Breast epithelium (tissue), 4 donors: ENCODE measurements at regions not wholly inside any gene's neighbourhood (a gene's known extent, or its start where the extent isn't known, plus 50 kb on each side); places are given as distances from the start of the nearest gene placed in this dataset.

Experiments used
- DNase-seq, 2 donors: peaks; one replicate each; pipeline ENCODE4 v3.0.0-alpha.2; 2019; ENCODE audit warnings: low spot score in 2 of 2
- H3K27ac ChIP-seq, 2 donors: fragments of 200-600 bp; sonication (generic) in 1 of 2; one replicate each; pipeline ENCODE4 v1.5.1; 2016 to 2019; ENCODE audit warnings: mild to moderate bottlenecking in 1 of 2
- H3K27me3 ChIP-seq, 2 donors: fragments of 200-600 bp; sonication (generic) in 1 of 2; one replicate each; pipeline versions ENCODE4 v1.5.1 to v1.6.0; 2017 to 2019; ENCODE audit warnings: control low read depth in 1 of 2, mild to moderate bottlenecking in 1 of 2
- H3K36me3 ChIP-seq: fragments of 200-600 bp; one replicate; pipeline ENCODE4 v1.5.1; 2019
- H3K4me1 ChIP-seq, 2 donors: fragments of 200-600 bp; sonication (generic); one replicate each; pipeline ENCODE4 v1.5.1; 2016 to 2019; ENCODE audit warnings: control low read depth in 1 of 2
- H3K4me3 ChIP-seq, 3 donors: fragments of 200-600 bp; sonication (generic); 1 replicate in 2 of 3; 2 replicates in 1 of 3; pipeline ENCODE4 v1.5.1; 2016 to 2019; ENCODE audit warnings: mild to moderate bottlenecking in 3 of 3, moderate library complexity in 2 of 3
- H3K9me3 ChIP-seq, 2 donors: fragments of 200-600 bp; sonication (generic) in 1 of 2; one replicate each; pipeline ENCODE4 v1.5.1; 2016 to 2019; ENCODE audit warnings: control low read depth in 1 of 2
- POLR2A ChIP-seq: fragments of 450-650 bp; IDR thresholded peaks from one replicate; pipeline ENCODE4 v1.6.1; 2016; ENCODE audit warnings: antibody characterized with exemption, mild to moderate bottlenecking, moderate library complexity
- POLR2AphosphoS5 ChIP-seq, 3 donors: sonication (generic); formaldehyde crosslinking; IDR thresholded peaks; one replicate each; pipeline ENCODE4 v1.6.1; 2017; ENCODE audit warnings: antibody characterized with exemption in 3 of 3
- intact Hi-C: fragments of 100-400 bp; cut with DNase I; formaldehyde crosslinking; loops from one replicate; pipeline ENCODE4 v1.15.1; 2023; ENCODE audit warnings: low total_unique reads
- TF ChIP-seq, protein P1 (sequence below), 3 donors: fragments of 450-650 bp; IDR thresholded peaks; one replicate each; pipeline ENCODE4 v1.5.1; 2016 to 2017; ENCODE audit warnings: antibody characterized with exemption in 3 of 3, mild to moderate bottlenecking in 3 of 3, moderate library complexity in 3 of 3

DNA sequence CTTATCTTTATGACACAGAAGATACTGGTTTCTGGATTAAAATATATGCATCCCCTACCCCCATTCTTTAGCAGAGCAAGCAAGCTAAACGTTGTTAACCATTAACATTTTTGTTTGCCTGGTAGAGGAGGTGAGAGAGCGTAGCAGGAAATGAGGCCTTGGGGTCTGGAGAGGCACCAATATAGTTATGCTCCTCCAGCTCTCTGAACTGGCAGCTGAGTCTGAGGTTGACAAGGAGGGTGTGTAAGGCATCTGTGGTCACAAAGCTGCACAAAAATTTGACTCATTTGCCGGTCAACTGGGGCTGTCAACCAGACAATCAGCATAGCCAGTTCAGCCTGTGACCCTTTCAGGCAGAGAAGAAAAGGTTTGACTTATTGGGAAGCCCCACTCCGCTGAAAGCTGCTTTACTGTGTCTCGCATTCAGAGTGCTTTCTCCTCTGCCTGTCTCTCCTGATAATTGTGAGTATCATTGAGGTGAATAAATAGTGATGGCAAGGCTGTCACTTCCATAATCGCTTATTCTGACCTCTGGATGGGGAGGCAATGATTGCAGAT lies 647.5 kb upstream of the SETBP1 start:
- H3K27me3 ChIP-seq, result no peaks in the 10 kb centered on the region
- intact Hi-C loops, result no loop called here
- H3K9me3 ChIP-seq, result no peaks in the 10 kb centered on the region
- no peaks in the 10 kb centered on the region for H3K36me3 ChIP-seq
- no peaks in the 10 kb centered on the region for H3K4me1 ChIP-seq
- H3K4me3 ChIP-seq, result no peak overlapping the region
- H3K27ac ChIP-seq, result no peak overlapping the region
- TF ChIP-seq POLR2AphosphoS5 (IDR thresholded peaks at IDR 0.05) (no peak), POLR2A (no peak)
- TF ChIP-seq, protein P1, sequence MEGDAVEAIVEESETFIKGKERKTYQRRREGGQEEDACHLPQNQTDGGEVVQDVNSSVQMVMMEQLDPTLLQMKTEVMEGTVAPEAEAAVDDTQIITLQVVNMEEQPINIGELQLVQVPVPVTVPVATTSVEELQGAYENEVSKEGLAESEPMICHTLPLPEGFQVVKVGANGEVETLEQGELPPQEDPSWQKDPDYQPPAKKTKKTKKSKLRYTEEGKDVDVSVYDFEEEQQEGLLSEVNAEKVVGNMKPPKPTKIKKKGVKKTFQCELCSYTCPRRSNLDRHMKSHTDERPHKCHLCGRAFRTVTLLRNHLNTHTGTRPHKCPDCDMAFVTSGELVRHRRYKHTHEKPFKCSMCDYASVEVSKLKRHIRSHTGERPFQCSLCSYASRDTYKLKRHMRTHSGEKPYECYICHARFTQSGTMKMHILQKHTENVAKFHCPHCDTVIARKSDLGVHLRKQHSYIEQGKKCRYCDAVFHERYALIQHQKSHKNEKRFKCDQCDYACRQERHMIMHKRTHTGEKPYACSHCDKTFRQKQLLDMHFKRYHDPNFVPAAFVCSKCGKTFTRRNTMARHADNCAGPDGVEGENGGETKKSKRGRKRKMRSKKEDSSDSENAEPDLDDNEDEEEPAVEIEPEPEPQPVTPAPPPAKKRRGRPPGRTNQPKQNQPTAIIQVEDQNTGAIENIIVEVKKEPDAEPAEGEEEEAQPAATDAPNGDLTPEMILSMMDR (IDR thresholded peaks at IDR 0.05), result no peak
- DNase-seq, result no peak

GRCh38 chr18:44035554-44035953 lies 645.1 kb upstream of the SETBP1 start:
- Histone ChIP-seq H3K4me3 (no peak overlapping the region), H3K4me1 (no peaks in the 10 kb centered on the region), H3K27me3 (no peaks in the 10 kb centered on the region), H3K36me3 (no peaks in the 10 kb centered on the region), H3K9me3 (no peaks in the 10 kb centered on the region), H3K27ac (no peak overlapping the region)
- TF ChIP-seq POLR2A (no peak), POLR2AphosphoS5 (IDR thresholded peaks at IDR 0.05) (no peak)
- TF ChIP-seq, protein P1 (IDR thresholded peaks at IDR 0.05), result no peak
- intact Hi-C loops, result no loop called here
- DNase-seq, result no peak

GRCh38 chr18:44036501-44036900 lies 644.2 kb upstream of the SETBP1 start:
- no peak overlapping the region for H3K27ac ChIP-seq
- no peaks in the 10 kb centered on the region for H3K9me3 ChIP-seq
- TF ChIP-seq, protein P1 (IDR thresholded peaks at IDR 0.05), result no peak
- TF ChIP-seq POLR2A (no peak), POLR2AphosphoS5 (IDR thresholded peaks at IDR 0.05) (no peak)
- no peaks in the 10 kb centered on the region for H3K27me3 ChIP-seq
- H3K36me3 ChIP-seq, result no peaks in the 10 kb centered on the region
- H3K4me3 ChIP-seq, result no peak overlapping the region
- no peaks in the 10 kb centered on the region for H3K4me1 ChIP-seq
- intact Hi-C loops, result no loop called here
- no peak for DNase-seq

- H3K27me3 ChIP-seq, result no peaks in the 10 kb centered on the region
- no peak overlapping the region for H3K27ac ChIP-seq
- H3K4me3 ChIP-seq, result no peak overlapping the region
- TF ChIP-seq POLR2A (no peak), POLR2AphosphoS5 (IDR thresholded peaks at IDR 0.05) (no peak)
- TF ChIP-seq, protein P1 (IDR thresholded peaks at IDR 0.05), result no peak
- H3K4me1 ChIP-seq, result no peaks in the 10 kb centered on the region
- intact Hi-C loops, result no loop called here
- no peaks in the 10 kb centered on the region for H3K36me3 ChIP-seq
- DNase-seq, result no peak
- no peaks in the 10 kb centered on the region for H3K9me3 ChIP-seq
Measured at GRCh38 chr18:44039216-44039615, 641.5 kb upstream of the SETBP1 start.

DNA sequence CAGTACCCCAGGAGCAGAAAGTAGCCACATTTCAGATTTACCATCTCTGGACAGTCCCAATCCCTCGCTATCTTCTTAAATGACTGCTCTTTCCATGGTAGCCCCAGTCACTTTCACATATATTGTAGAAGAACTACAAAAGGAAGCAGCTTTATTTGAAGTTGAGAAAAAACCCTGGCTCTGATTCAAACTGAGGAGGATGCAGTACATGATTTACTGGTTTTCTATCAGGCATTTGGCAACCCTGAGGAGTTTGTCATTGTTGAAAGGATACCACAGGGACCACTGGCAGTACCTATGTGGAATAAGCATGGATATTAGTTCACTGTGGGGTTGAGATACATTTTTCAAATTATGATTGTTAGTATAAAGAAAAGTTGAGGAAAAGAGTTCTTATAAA lies 640.9 kb upstream of the SETBP1 start:
- Histone ChIP-seq H3K4me3 (no peak overlapping the region), H3K27ac (no peak overlapping the region), H3K4me1 (no peaks in the 10 kb centered on the region), H3K9me3 (no peaks in the 10 kb centered on the region), H3K27me3 (no peaks in the 10 kb centered on the region), H3K36me3 (no peaks in the 10 kb centered on the region)
- TF ChIP-seq POLR2A (no peak), POLR2AphosphoS5 (IDR thresholded peaks at IDR 0.05) (no peak)
- TF ChIP-seq, protein P1 (IDR thresholded peaks at IDR 0.05), result no peak
- intact Hi-C loops, result loop anchor here (10.0 kb wide), 1 partner anchor 1615 kb away; no protein-coding TSS in a partner anchor
- no peak for DNase-seq
